ENCODE measurements at regions not wholly inside any gene's neighbourhood (a gene's known extent, or its start where the extent isn't known, plus 50 kb on each side); places are given as distances from the start of the nearest gene placed in this dataset.

- no peak for TF ChIP-seq CTCF (IDR thresholded peaks at IDR 0.05; ENCODE audit: poor library complexity, severe bottlenecking)
- no peaks in the 10 kb centered on the region for H3K4me1 ChIP-seq (ENCODE audit: insufficient read depth, poor library complexity, severe bottlenecking)
- no peak overlapping the region for H3K4me3 ChIP-seq (ENCODE audit: severe bottlenecking)
- no peak overlapping the region for H3K27ac ChIP-seq (ENCODE audit: poor library complexity, severe bottlenecking)
- DNase-seq (ENCODE audit: low spot score) = no peak
- H3K9me3 ChIP-seq (ENCODE audit: severe bottlenecking) = no peaks in the 10 kb centered on the region
- H3K36me3 ChIP-seq (ENCODE audit: low read depth) = no peaks in the 10 kb centered on the region
- H3K27me3 ChIP-seq (ENCODE audit: insufficient read depth, poor library complexity, severe bottlenecking) = no peaks in the 10 kb centered on the region
- ATAC-seq (ENCODE audit: low read depth) = no peak
These were observed 801.9 kb downstream of the BRINP3 start for GRCh38 chr1:189675712-189676244.

DNA sequence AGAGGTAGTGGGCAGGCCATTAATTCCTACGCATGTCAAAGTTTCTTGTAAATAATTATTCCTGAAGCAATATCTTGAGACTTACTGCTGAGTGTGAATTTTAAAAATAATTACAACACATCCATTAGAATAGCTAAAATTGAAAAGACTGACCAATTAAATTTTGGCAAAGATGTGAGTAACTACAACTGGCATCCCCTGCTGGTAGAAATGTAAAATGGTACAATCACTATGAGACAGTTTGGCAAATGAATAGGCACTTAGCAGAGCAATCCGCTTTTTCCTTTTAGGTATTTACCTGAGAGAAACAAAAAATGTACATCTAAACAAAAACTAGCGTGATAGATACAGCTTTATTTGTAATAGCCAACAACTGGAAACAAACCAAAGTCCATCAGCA, 798.9 kb downstream of the BRINP3 start:
- H3K4me1 ChIP-seq (ENCODE audit: insufficient read depth, poor library complexity, severe bottlenecking) = no peaks in the 10 kb centered on the region
- no peaks in the 10 kb centered on the region for H3K36me3 ChIP-seq (ENCODE audit: low read depth)
- ATAC-seq (ENCODE audit: low read depth) = no peak

GRCh38 chr1:189681252-189681919, 796.3 kb downstream of the BRINP3 start:
- Histone ChIP-seq H3K27ac (ENCODE audit: poor library complexity, severe bottlenecking) (no peak overlapping the region), H3K36me3 (ENCODE audit: low read depth) (no peaks in the 10 kb centered on the region), H3K4me1 (ENCODE audit: insufficient read depth, poor library complexity, severe bottlenecking) (no peaks in the 10 kb centered on the region), H3K4me3 (ENCODE audit: severe bottlenecking) (no peak overlapping the region), H3K9me3 (ENCODE audit: severe bottlenecking) (no peaks in the 10 kb centered on the region), H3K27me3 (ENCODE audit: insufficient read depth, poor library complexity, severe bottlenecking) (no peaks in the 10 kb centered on the region)
- DNase-seq (ENCODE audit: low spot score) (no peak), ATAC-seq (ENCODE audit: low read depth) (no peak)
- no peak for TF ChIP-seq CTCF (IDR thresholded peaks at IDR 0.05; ENCODE audit: poor library complexity, severe bottlenecking)

More for the DNA sequence above, 798.9 kb downstream of the BRINP3 start:
- Histone ChIP-seq H3K9me3 (ENCODE audit: severe bottlenecking) (no peaks in the 10 kb centered on the region), H3K27ac (ENCODE audit: poor library complexity, severe bottlenecking) (no peak overlapping the region), H3K27me3 (ENCODE audit: insufficient read depth, poor library complexity, severe bottlenecking) (no peaks in the 10 kb centered on the region), H3K4me3 (ENCODE audit: severe bottlenecking) (no peak overlapping the region)
- TF ChIP-seq CTCF (IDR thresholded peaks at IDR 0.05; ENCODE audit: poor library complexity, severe bottlenecking) = peak; percentile 64
- DNase-seq (ENCODE audit: low spot score) = no peak

DNA sequence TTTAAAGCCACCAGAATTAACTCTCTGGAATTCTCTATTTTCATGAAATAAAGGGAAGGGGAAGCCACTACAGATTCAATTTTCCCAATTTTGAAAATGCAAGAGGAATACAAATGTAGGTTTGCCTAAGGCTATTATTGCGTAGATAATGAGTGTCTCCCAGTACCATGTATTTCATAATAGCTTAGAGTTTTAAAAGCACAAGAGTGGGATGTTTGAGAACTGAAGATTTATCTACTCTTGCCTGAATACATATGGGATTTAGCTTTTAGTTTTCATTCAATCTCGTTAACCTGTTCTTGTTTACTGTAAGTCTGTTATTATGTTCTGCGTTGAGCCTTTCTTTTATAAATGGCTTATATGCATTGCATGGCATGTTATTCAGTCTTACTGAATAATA, 795.1 kb downstream of the BRINP3 start:
- no peaks in the 10 kb centered on the region for H3K27me3 ChIP-seq (ENCODE audit: insufficient read depth, poor library complexity, severe bottlenecking)
- no peak overlapping the region for H3K4me3 ChIP-seq (ENCODE audit: severe bottlenecking)
- no peak for ATAC-seq (ENCODE audit: low read depth)
- H3K9me3 ChIP-seq (ENCODE audit: severe bottlenecking) = no peaks in the 10 kb centered on the region
- H3K36me3 ChIP-seq (ENCODE audit: low read depth) = no peaks in the 10 kb centered on the region
- no peak for TF ChIP-seq CTCF (IDR thresholded peaks at IDR 0.05; ENCODE audit: poor library complexity, severe bottlenecking)
- no peaks in the 10 kb centered on the region for H3K4me1 ChIP-seq (ENCODE audit: insufficient read depth, poor library complexity, severe bottlenecking)
- DNase-seq (ENCODE audit: low spot score) = no peak
- H3K27ac ChIP-seq (ENCODE audit: poor library complexity, severe bottlenecking) = no peak overlapping the region

DNA sequence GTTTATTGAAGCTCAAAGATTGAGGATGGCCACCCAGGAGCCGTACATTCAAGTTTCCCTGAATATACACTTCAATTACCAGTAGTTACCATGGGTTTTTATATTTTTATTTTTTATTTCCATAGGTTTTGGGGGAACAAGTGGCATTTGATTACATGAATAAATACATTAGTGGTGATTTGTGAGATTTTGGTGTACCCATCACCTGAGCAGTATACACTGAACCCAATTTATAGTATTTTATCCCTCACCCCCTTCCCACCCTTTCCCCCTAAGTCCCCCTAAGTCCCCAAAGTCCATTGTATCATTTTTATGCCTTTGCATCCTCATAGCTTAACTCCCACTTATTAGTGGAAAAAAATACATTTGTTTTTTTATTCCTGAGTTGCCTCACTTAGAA, 791.4 kb downstream of the BRINP3 start:
- ATAC-seq (ENCODE audit: low read depth) = no peak
- H3K9me3 ChIP-seq (ENCODE audit: severe bottlenecking) = no peaks in the 10 kb centered on the region

More for the DNA sequence above, 791.4 kb downstream of the BRINP3 start:
- no peak overlapping the region for H3K27ac ChIP-seq (ENCODE audit: poor library complexity, severe bottlenecking)
- DNase-seq (ENCODE audit: low spot score) = no peak
- no peak for TF ChIP-seq CTCF (IDR thresholded peaks at IDR 0.05; ENCODE audit: poor library complexity, severe bottlenecking)
- no peaks in the 10 kb centered on the region for H3K36me3 ChIP-seq (ENCODE audit: low read depth)
- no peaks in the 10 kb centered on the region for H3K27me3 ChIP-seq (ENCODE audit: insufficient read depth, poor library complexity, severe bottlenecking)
- no peaks in the 10 kb centered on the region for H3K4me1 ChIP-seq (ENCODE audit: insufficient read depth, poor library complexity, severe bottlenecking)
- H3K4me3 ChIP-seq (ENCODE audit: severe bottlenecking) = no peak overlapping the region
